K562 (cell line): ENCODE measurements at regions not wholly inside any gene's neighbourhood (a gene's known extent, or its start where the extent isn't known, plus 50 kb on each side); places are given as distances from the start of the nearest gene placed in this dataset.

ENCODE experiments used
- ATAC-seq: fragments of 200-7000 bp; cut with Tn5 transposase; 3 replicates; pipeline ENCODE4 v1.9.1; 2020; ENCODE audit warnings: moderate library complexity
- BruUV-seq: library from RNA; stranded (reverse); fragments of 400-500 nt; replicated peaks from 2 replicates; lab custom pipeline; 2021; lab: Mats Ljungman, UMichigan
- CTCF ChIA-PET: fragments of 300-600 bp; formaldehyde crosslinking; extraction: SDS; loops from one replicate; lab custom pipeline; 2021; ENCODE audit warnings: low intra/inter-chr PET ratio; lab: Yijun Ruan, JAX
- POLR2A ChIA-PET: fragments of 300-600, 350-650 bp; sonication (Branson Sonifier 250); formaldehyde crosslinking; extraction: SDS; loops from one replicate; lab custom pipeline; 2021; ENCODE audit warnings: antibody characterized with exemption, inconsistent platforms; lab: Yijun Ruan, JAX
- DNase-seq, 4 experiments: peaks; one replicate each; pipeline versions ENCODE4 v3.0.0 to v3.0.0-alpha.2; 2011 to 2018; ENCODE audit warnings: low spot score in 3 of 4, mixed read lengths in 3 of 4; ENCODE audit errors: extremely low read depth in 1 of 4
- FAIRE-seq: peaks from 2 replicates; lab custom pipeline; 2011; peaks lifted over from hg19 to GRCh38; lab: Jason Lieb, UNC
- H2AFZ ChIP-seq: 2 replicates; pipeline ENCODE4 v1.6.0; 2011; ENCODE audit warnings: low read depth, low read length, control low read depth, inconsistent platforms
- H3K27ac ChIP-seq: fragments of 200-600 bp; 3 replicates; pipeline ENCODE4 v1.8.0; 2011; ENCODE audit warnings: low read depth, mild to moderate bottlenecking, control low read depth, inconsistent platforms, low read length, moderate library complexity, mixed read lengths; ENCODE audit errors: extremely low read depth
- H3K27me3 ChIP-seq, 2 experiments: fragments of 300-600 bp in 1 of 2; 2 replicates in 1 of 2; 3 replicates in 1 of 2; pipeline versions ENCODE4 v1.6.0 to v1.8.0; 2011; ENCODE audit warnings: inconsistent platforms in 2 of 2, low read length in 2 of 2, mild to moderate bottlenecking in 1 of 2, mixed read lengths in 1 of 2, moderate library complexity in 1 of 2; ENCODE audit not compliant: control insufficient read depth in 2 of 2, insufficient read depth in 2 of 2
- H3K36me3 ChIP-seq: fragments of 300-600 bp; 3 replicates; pipeline ENCODE4 v1.8.0; 2011; ENCODE audit warnings: mild to moderate bottlenecking, low read length, inconsistent platforms; ENCODE audit not compliant: control insufficient read depth, insufficient read depth
- H3K4me1 ChIP-seq, 2 experiments: fragments of 200-600 bp in 1 of 2; replicated peaks in 1 of 2; 2 replicates in 1 of 2; 3 replicates in 1 of 2; pipeline versions ENCODE4 v1.5.1 to v1.8.0; 2011; ENCODE audit warnings: inconsistent platforms in 2 of 2, low read length in 2 of 2, mild to moderate bottlenecking in 1 of 2, mixed read lengths in 1 of 2, moderate library complexity in 1 of 2; ENCODE audit not compliant: control insufficient read depth in 2 of 2, insufficient read depth in 2 of 2
- H3K4me2 ChIP-seq: 2 replicates; pipeline ENCODE4 v1.6.1; 2011; ENCODE audit warnings: low read length, control low read depth, inconsistent platforms, mixed read lengths; ENCODE audit not compliant: insufficient read depth
- H3K4me3 ChIP-seq: fragments of 200-600 bp; sonication (generic), shearing (Covaris generic); 2 replicates; pipeline ENCODE4 v1.5.1; 2016; ENCODE audit warnings: control low read depth, inconsistent platforms
- H3K79me2 ChIP-seq: fragments of 200-600 bp; 3 replicates; pipeline ENCODE4 v1.8.0; 2011; ENCODE audit warnings: low read length, inconsistent platforms; ENCODE audit not compliant: control insufficient read depth, insufficient read depth
- H3K9ac ChIP-seq, 2 experiments: 2 replicates each; pipeline versions ENCODE4 v1.6.0 to v1.6.1; 2011; ENCODE audit warnings: low read depth in 2 of 2, low read length in 2 of 2, control low read depth in 1 of 2, inconsistent platforms in 1 of 2, mild to moderate bottlenecking in 1 of 2, mixed read lengths in 1 of 2; ENCODE audit not compliant: insufficient read depth in 1 of 2
- H3K9me1 ChIP-seq: one replicate; pipeline ENCODE4 v1.6.0; 2011; ENCODE audit warnings: inconsistent platforms, mild to moderate bottlenecking, low read length, moderate library complexity; ENCODE audit not compliant: control insufficient read depth, insufficient read depth
- H3K9me3 ChIP-seq: replicated peaks from 2 replicates; pipeline ENCODE4 v1.5.1; 2011; ENCODE audit warnings: low read depth, low read length, inconsistent platforms; ENCODE audit not compliant: control insufficient read depth, insufficient read depth
- H4K20me1 ChIP-seq: replicated peaks from 2 replicates; pipeline ENCODE4 v1.6.1; 2011; ENCODE audit warnings: low read length, inconsistent platforms, mixed read lengths; ENCODE audit not compliant: control insufficient read depth, insufficient read depth
- BRCA1 ChIP-seq, 2 experiments: fragments of 450-650 bp in 1 of 2; sonication (generic) in 1 of 2; formaldehyde crosslinking in 1 of 2; IDR thresholded peaks; 2 replicates each; pipeline versions ENCODE4 v1.5.0 to v1.6.1; 2017 to 2020; ENCODE audit warnings: mild to moderate bottlenecking in 1 of 2, missing genetic modification reagents in 1 of 2
- DPF2 ChIP-seq: fragments of 450-650 bp; IDR thresholded peaks from 2 replicates; pipeline ENCODE4 v1.6.1; 2016
- KAT2B ChIP-seq: IDR thresholded peaks from one replicate; pipeline ENCODE4 v1.6.1; 2012; ENCODE audit warnings: low read depth, mild to moderate bottlenecking, control low read depth, inconsistent platforms, low read length, moderate library complexity
- KLF13 ChIP-seq: fragments of 450-650 bp; IDR thresholded peaks from 2 replicates; pipeline ENCODE4 v1.6.1; 2016; ENCODE audit warnings: missing genetic modification characterization, low read depth, mild to moderate bottlenecking, missing compliant biosample characterization, moderate library complexity, borderline replicate concordance
- MCM5 ChIP-seq: fragments of 450-650 bp; IDR thresholded peaks from 2 replicates; pipeline ENCODE4 v1.6.1; 2016; ENCODE audit warnings: low read depth
- MIER1 ChIP-seq: fragments of 450-650 bp; IDR thresholded peaks from 2 replicates; pipeline ENCODE4 v1.6.1; 2016; ENCODE audit warnings: antibody characterized with exemption, mild to moderate bottlenecking, low read depth
- MTA2 ChIP-seq: fragments of 450-650 bp; IDR thresholded peaks from 2 replicates; pipeline ENCODE4 v1.6.1; 2016; ENCODE audit warnings: low read depth
- NFIC ChIP-seq: fragments of 450-650 bp; IDR thresholded peaks from 2 replicates; pipeline ENCODE4 v1.6.1; 2017; ENCODE audit warnings: mild to moderate bottlenecking, inconsistent platforms
- SOX6 ChIP-seq: fragments of 450-650 bp; IDR thresholded peaks from 2 replicates; pipeline ENCODE4 v1.6.1; 2014; ENCODE audit warnings: mild to moderate bottlenecking
- TAF15 ChIP-seq: fragments of 200-400 bp; formaldehyde crosslinking; IDR thresholded peaks from 2 replicates; pipeline ENCODE4 v1.6.1; 2017; ENCODE audit warnings: mild to moderate bottlenecking, low read depth, low read length, moderate library complexity
- TAL1 ChIP-seq: fragments of 450-650 bp; IDR thresholded peaks from 2 replicates; pipeline ENCODE4 v1.6.1; 2016; ENCODE audit warnings: mild to moderate bottlenecking
- ZBTB17 ChIP-seq: fragments of 450-650 bp; formaldehyde crosslinking; IDR thresholded peaks from 2 replicates; pipeline ENCODE4 v1.4.0; 2020; ENCODE audit warnings: mild to moderate bottlenecking
- ZNF316 ChIP-seq: fragments of 450-650 bp; IDR thresholded peaks from 2 replicates; pipeline ENCODE4 v1.6.1; 2016
- ZNF79 ChIP-seq: fragments of 250-450 bp; sonication (Bioruptor Pico); IDR thresholded peaks from 2 replicates; pipeline ENCODE4 v1.4.0; 2020; ENCODE audit warnings: low read depth, mild to moderate bottlenecking, moderate library complexity
- WGBS: fragments of 100-300 bp; shearing (Covaris generic); methylation state at CpG from one replicate; pipeline ENCODE4 v1.1.6; 2016; ENCODE audit warnings: low coverage, mixed read lengths; ENCODE audit not compliant: insufficient coverage; ENCODE audit errors: missing lambda C conversion rate; 5-methylcytosine and 5-hydroxymethylcytosine counted together
- in situ Hi-C: fragments of 300-500 bp; cut with MboI; formaldehyde crosslinking; loops from 4 replicates; pipeline ENCODE4 v1.15.0; 2018; ENCODE audit warnings: inconsistent platforms, mixed read lengths
- intact Hi-C: fragments of 100-400 bp; cut with micrococcal nuclease; formaldehyde crosslinking; loops from 2 replicates; pipeline ENCODE4 v1.14.2; 2022
- TF ChIP-seq, protein P1 (sequence below): sonication (generic); formaldehyde crosslinking; IDR thresholded peaks from 2 replicates; pipeline ENCODE4 v1.8.0; 2022; ENCODE audit warnings: mild to moderate bottlenecking, low read depth, missing genetic modification reagents
- TF ChIP-seq, protein P2 (sequence below): sonication (generic); formaldehyde crosslinking; IDR thresholded peaks from 2 replicates; pipeline ENCODE4 v1.8.1; 2023; ENCODE audit warnings: mild to moderate bottlenecking, missing genetic modification reagents
- TF ChIP-seq, protein P3 (sequence below): sonication (generic); formaldehyde crosslinking; IDR thresholded peaks from 2 replicates; pipeline ENCODE4 v1.8.1; 2023; ENCODE audit warnings: missing genetic modification reagents, mild to moderate bottlenecking, borderline replicate concordance

DNA sequence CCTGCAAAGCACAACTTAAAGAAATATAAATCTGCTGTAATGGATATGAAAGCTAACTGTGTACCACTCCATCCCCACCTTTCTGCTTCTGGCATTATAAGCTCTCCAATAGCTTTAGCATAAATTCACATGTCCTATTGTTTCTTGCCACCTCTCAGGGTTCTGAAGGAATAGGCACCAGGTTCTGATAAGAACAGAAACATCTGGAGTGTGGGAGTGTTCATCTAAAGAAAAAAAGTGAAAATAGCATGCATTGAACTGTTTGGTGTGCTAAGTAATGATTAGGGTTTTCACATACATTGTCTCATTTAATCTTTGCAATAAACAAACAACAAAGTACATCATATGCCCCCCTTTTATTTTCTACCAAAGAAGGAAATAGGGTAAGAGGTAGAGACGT, 72.3 kb downstream of the FAM76B start:
- Histone ChIP-seq H3K4me3 (no peak overlapping the region), H4K20me1 (no peaks in the 10 kb centered on the region), H3K9me3 (no peaks in the 10 kb centered on the region), H3K9me1 (no peaks in the 10 kb centered on the region), H2AFZ (peak overlapping the region; percentile 44; the same call in 1 of the 2 replicates), H3K36me3 (no peaks in the 10 kb centered on the region), H3K27me3 (no peaks in the 10 kb centered on the region), H3K9ac (no peak overlapping the region), H3K4me2 (no peak overlapping the region), H3K27ac (no peak overlapping the region), H3K79me2 (no peaks in the 10 kb centered on the region), H3K4me1 (peaks cover 0 to 7% of the 10 kb centered on the region in 2 experiments; a peak in 2 of 5 replicates)
- ATAC-seq: peak; percentile 56
- BruUV-seq: no TSS peak
- in situ Hi-C loops: no loop called here
- intact Hi-C loops: no loop called here
- ChIA-PET POLR2A (interaction anchor here (0.6 kb wide), 1 partner anchor 1168 kb away, joined by 3 read pairs; no protein-coding TSS in a partner anchor), CTCF (no interaction called here)
- WGBS: 12% methylated on average over 1 of the region's 1 CpG
- FAIRE-seq: no peak
- peak in 1 of 4 experiments; percentile 43 for DNase-seq
- TF ChIP-seq KAT2B (no peak), NFIC (0 out of 2 replicates have a peak, but pooled peaks have one; percentile 26), TAL1 (peak; percentile 58; the same call in 1 of the 2 replicates), MCM5 (no peak), MTA2 (peak; percentile 40; the same call in 1 of the 2 replicates), ZNF79 (CRISPR knock-in tag) (no peak), TAF15 (no peak), ZNF316 (no peak), BRCA1 (IDR thresholded peaks at IDR 0.05) (no peak), BRCA1 (CRISPR knock-in tag; IDR thresholded peaks at IDR 0.05) (no peak), SOX6 (peak; percentile 61; the same call in 1 of the 2 replicates), DPF2 (peak; percentile 32; the same call in 1 of the 2 replicates), ZBTB17 (CRISPR knock-in tag) (no peak), KLF13 (tag) (no peak), MIER1 (no peak)
- TF ChIP-seq, protein P1, sequence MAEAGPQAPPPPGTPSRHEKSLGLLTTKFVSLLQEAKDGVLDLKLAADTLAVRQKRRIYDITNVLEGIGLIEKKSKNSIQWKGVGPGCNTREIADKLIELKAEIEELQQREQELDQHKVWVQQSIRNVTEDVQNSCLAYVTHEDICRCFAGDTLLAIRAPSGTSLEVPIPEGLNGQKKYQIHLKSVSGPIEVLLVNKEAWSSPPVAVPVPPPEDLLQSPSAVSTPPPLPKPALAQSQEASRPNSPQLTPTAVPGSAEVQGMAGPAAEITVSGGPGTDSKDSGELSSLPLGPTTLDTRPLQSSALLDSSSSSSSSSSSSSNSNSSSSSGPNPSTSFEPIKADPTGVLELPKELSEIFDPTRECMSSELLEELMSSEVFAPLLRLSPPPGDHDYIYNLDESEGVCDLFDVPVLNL (CRISPR knock-in tag): no peak
- TF ChIP-seq, protein P2, sequence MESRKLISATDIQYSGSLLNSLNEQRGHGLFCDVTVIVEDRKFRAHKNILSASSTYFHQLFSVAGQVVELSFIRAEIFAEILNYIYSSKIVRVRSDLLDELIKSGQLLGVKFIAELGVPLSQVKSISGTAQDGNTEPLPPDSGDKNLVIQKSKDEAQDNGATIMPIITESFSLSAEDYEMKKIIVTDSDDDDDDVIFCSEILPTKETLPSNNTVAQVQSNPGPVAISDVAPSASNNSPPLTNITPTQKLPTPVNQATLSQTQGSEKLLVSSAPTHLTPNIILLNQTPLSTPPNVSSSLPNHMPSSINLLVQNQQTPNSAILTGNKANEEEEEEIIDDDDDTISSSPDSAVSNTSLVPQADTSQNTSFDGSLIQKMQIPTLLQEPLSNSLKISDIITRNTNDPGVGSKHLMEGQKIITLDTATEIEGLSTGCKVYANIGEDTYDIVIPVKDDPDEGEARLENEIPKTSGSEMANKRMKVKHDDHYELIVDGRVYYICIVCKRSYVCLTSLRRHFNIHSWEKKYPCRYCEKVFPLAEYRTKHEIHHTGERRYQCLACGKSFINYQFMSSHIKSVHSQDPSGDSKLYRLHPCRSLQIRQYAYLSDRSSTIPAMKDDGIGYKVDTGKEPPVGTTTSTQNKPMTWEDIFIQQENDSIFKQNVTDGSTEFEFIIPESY (CRISPR knock-in tag): no peak
- TF ChIP-seq, protein P3, sequence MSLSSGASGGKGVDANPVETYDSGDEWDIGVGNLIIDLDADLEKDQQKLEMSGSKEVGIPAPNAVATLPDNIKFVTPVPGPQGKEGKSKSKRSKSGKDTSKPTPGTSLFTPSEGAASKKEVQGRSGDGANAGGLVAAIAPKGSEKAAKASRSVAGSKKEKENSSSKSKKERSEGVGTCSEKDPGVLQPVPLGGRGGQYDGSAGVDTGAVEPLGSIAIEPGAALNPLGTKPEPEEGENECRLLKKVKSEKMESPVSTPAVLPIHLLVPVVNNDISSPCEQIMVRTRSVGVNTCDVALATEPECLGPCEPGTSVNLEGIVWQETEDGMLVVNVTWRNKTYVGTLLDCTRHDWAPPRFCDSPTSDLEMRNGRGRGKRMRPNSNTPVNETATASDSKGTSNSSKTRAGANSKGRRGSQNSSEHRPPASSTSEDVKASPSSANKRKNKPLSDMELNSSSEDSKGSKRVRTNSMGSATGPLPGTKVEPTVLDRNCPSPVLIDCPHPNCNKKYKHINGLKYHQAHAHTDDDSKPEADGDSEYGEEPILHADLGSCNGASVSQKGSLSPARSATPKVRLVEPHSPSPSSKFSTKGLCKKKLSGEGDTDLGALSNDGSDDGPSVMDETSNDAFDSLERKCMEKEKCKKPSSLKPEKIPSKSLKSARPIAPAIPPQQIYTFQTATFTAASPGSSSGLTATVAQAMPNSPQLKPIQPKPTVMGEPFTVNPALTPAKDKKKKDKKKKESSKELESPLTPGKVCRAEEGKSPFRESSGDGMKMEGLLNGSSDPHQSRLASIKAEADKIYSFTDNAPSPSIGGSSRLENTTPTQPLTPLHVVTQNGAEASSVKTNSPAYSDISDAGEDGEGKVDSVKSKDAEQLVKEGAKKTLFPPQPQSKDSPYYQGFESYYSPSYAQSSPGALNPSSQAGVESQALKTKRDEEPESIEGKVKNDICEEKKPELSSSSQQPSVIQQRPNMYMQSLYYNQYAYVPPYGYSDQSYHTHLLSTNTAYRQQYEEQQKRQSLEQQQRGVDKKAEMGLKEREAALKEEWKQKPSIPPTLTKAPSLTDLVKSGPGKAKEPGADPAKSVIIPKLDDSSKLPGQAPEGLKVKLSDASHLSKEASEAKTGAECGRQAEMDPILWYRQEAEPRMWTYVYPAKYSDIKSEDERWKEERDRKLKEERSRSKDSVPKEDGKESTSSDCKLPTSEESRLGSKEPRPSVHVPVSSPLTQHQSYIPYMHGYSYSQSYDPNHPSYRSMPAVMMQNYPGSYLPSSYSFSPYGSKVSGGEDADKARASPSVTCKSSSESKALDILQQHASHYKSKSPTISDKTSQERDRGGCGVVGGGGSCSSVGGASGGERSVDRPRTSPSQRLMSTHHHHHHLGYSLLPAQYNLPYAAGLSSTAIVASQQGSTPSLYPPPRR: no peak
